GM12872 (cell line): ENCODE measurements at regions not wholly inside any gene's neighbourhood (a gene's known extent, or its start where the extent isn't known, plus 50 kb on each side); places are given as distances from the start of the nearest gene placed in this dataset.

ENCODE experiments used
- TF ChIP-seq, protein P1 (sequence below): IDR thresholded peaks from 3 replicates; pipeline ENCODE4 v1.5.1; 2011; ENCODE audit warnings: low read depth, mild to moderate bottlenecking, low read length, moderate library complexity; ENCODE audit not compliant: insufficient read depth

DNA sequence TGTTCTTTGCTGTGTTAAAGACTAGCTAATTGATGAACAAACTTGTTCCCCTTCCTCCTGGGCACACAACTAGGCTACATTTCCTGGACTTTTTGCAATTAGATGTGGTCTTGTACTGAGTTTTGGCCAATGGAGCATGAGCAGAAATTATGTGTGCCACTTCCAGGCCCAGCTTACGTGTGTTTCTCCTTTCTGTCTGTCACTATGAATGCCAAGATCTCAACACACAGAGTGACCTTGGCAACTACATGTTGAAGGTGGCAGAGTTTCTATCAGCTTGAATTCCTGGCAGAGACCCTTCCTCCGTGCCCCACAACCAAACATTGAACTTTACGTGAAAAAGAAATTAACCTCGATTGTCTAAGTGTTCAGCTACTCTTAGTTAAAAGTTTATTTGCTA is 81.7 kb upstream of the PIAS1 start:
- TF ChIP-seq, protein P1, sequence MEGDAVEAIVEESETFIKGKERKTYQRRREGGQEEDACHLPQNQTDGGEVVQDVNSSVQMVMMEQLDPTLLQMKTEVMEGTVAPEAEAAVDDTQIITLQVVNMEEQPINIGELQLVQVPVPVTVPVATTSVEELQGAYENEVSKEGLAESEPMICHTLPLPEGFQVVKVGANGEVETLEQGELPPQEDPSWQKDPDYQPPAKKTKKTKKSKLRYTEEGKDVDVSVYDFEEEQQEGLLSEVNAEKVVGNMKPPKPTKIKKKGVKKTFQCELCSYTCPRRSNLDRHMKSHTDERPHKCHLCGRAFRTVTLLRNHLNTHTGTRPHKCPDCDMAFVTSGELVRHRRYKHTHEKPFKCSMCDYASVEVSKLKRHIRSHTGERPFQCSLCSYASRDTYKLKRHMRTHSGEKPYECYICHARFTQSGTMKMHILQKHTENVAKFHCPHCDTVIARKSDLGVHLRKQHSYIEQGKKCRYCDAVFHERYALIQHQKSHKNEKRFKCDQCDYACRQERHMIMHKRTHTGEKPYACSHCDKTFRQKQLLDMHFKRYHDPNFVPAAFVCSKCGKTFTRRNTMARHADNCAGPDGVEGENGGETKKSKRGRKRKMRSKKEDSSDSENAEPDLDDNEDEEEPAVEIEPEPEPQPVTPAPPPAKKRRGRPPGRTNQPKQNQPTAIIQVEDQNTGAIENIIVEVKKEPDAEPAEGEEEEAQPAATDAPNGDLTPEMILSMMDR: no peak

DNA sequence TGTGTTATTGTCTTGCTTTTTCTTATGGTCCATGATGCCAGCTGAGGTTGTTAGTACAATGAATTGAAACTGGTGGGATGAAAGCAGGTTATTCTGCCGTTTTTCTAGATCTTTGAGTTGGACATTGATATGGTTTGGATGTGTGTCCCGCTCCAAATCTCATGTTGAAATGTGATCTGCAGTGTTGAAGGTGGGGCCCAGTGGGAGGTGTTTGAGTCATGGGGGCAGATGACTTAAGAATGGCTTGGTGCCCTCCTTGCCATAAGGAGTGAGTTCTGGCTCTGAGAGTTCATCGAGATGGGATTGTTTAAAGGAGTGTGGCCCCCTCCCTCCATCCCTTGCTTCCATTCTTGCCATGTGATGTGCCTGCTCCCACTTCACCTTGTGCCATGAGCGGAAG is 80.3 kb upstream of the PIAS1 start:
- TF ChIP-seq, protein P1: no peak

- TF ChIP-seq, protein P1: no peak
Measured at GRCh38 chr15:67976506-67977073, 77.5 kb upstream of the PIAS1 start.

DNA sequence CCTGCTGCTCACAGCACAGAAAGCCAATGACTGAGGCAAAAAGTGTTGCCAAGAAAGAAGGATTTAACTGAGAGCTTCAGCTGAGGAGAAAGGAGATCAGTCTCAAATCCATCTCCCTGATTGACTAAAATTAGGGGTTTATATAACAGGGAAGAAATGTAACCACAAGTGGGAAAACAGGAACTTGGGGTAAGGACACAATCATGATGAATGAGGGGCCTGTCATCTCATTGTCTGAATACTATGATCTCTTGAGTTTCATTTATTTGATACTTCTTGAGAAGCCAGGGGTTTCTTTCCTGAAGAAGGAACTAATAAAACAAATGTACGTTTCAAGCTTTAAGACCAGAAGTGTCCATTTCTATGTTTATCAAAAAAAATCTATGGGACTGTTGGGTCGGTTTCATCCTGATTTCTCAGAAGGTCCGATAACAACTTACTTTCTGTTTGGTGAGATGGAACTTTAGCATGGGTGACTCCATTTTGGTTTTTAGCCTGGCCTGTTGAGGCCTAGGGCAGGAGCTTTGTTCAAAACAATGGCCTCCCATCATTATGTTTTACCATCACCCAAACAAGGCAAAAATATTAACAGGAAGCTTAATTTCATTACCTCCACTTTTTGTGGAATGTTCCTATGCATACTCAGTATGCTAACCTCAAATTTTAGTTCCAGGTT is 76.6 kb upstream of the PIAS1 start:
- TF ChIP-seq, protein P1: no peak

GRCh38 chr15:67979281-67979680 is 74.8 kb upstream of the PIAS1 start:
- TF ChIP-seq, protein P1: no peak

DNA sequence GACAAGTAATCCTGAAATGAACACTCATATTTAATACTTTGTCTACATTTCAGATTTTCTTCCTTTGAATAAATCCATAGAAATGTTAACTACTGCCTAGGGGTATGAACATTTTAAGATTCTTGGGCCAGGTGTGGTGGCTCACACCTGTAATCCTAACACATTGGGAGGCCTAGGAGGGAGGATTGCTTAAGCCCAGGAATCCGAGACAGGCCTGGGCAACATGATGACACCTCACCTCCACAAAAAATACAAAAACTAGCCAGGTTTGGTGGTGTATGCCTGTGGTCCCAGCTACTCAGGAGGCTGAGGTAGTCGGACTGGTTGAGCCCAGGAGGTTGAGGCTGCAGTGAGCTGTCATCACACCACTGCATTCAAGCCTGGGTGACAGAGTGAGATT is 73.9 kb upstream of the PIAS1 start:
- TF ChIP-seq, protein P1: no peak

- TF ChIP-seq, protein P1: no peak
Measured at GRCh38 chr15:67980773-67981685, 73.1 kb upstream of the PIAS1 start.
